ENCODE measurements at regions not wholly inside any gene's neighbourhood (a gene's known extent, or its start where the extent isn't known, plus 50 kb on each side); places are given as distances from the start of the nearest gene placed in this dataset.

GRCh38 chr4:58541926-58542325, 1431.7 kb upstream of the IGFBP7 start:
- TF ChIP-seq CTCF (IDR thresholded peaks at IDR 0.05; ENCODE audit: extremely low read depth in 1 of 2, insufficient read depth in 1 of 2, low read depth in 1 of 2, low read length in 2 of 2) (no peak), POLR2A (IDR thresholded peaks at IDR 0.05; ENCODE audit: low read depth, low read length) (no peak)

All from endothelial cell of umbilical vein (primary cell).